ENCODE measurements at regions not wholly inside any gene's neighbourhood (a gene's known extent, or its start where the extent isn't known, plus 50 kb on each side); places are given as distances from the start of the nearest gene placed in this dataset.

DNA sequence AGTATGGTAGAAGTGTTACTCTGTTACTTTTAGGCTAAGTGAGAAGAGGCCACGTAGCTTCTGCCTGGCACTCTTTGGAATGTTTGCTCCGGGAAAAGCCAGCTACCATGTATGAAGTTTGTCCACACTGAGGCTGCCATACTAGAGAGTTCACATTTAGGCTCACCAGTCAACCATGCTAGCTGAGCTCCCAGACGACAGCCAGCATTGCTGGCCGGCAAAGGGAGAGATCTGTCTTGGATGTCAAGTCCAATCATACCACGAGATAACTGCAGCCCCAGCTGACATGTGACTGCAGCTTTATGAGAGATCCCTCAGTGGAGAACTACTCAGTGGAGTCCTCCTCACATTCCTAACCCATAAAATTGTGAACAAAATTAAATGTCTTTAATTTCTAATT, 321.2 kb upstream of the F9 start:
- H3K27me3 ChIP-seq (ENCODE audit: control insufficient read depth, insufficient read depth, low read length), result peaks cover 3% of the 10 kb centered on the region; the same call in 1 of the 2 replicates
- no peaks in the 10 kb centered on the region for H3K36me3 ChIP-seq (ENCODE audit: control insufficient read depth, insufficient read depth, low read length)
- TF ChIP-seq, protein P1, sequence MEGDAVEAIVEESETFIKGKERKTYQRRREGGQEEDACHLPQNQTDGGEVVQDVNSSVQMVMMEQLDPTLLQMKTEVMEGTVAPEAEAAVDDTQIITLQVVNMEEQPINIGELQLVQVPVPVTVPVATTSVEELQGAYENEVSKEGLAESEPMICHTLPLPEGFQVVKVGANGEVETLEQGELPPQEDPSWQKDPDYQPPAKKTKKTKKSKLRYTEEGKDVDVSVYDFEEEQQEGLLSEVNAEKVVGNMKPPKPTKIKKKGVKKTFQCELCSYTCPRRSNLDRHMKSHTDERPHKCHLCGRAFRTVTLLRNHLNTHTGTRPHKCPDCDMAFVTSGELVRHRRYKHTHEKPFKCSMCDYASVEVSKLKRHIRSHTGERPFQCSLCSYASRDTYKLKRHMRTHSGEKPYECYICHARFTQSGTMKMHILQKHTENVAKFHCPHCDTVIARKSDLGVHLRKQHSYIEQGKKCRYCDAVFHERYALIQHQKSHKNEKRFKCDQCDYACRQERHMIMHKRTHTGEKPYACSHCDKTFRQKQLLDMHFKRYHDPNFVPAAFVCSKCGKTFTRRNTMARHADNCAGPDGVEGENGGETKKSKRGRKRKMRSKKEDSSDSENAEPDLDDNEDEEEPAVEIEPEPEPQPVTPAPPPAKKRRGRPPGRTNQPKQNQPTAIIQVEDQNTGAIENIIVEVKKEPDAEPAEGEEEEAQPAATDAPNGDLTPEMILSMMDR (IDR thresholded peaks at IDR 0.05; ENCODE audit: insufficient read depth, low read depth, low read length), result no peak
- no peak overlapping the region for H3K4me3 ChIP-seq (ENCODE audit: low read depth, low read length)
- CTCF ChIA-PET, result no interaction called here
- no peak for DNase-seq (ENCODE audit: low read depth)
- POLR2A ChIA-PET, result no interaction called here

DNA sequence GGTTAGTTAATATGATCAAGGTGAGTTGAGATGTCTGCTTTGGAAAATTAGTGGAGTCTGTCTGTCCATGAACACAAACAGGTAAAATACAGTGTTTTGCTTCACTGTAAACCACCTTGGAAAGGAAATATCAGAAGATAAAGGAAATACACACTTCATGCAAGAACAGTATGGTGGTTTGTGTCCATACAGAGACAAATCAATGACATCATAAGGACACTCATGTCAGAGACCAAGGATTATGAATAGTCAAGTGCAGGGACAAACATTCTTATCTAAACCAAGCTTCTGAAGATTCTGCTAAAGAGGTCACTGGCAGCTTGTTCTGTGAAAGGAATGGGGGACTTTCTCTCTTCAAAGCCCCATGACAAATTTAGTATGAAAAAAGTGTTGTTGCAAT, 322.9 kb upstream of the F9 start:
- peaks cover 8% of the 10 kb centered on the region for H3K27me3 ChIP-seq (ENCODE audit: control insufficient read depth, insufficient read depth, low read length)
- TF ChIP-seq, protein P1 (IDR thresholded peaks at IDR 0.05; ENCODE audit: insufficient read depth, low read depth, low read length), result no peak
- H3K4me3 ChIP-seq (ENCODE audit: low read depth, low read length), result no peak overlapping the region
- ChIA-PET CTCF (no interaction called here), POLR2A (no interaction called here)
- no peak for DNase-seq (ENCODE audit: low read depth)
- H3K36me3 ChIP-seq (ENCODE audit: control insufficient read depth, insufficient read depth, low read length), result no peaks in the 10 kb centered on the region

DNA sequence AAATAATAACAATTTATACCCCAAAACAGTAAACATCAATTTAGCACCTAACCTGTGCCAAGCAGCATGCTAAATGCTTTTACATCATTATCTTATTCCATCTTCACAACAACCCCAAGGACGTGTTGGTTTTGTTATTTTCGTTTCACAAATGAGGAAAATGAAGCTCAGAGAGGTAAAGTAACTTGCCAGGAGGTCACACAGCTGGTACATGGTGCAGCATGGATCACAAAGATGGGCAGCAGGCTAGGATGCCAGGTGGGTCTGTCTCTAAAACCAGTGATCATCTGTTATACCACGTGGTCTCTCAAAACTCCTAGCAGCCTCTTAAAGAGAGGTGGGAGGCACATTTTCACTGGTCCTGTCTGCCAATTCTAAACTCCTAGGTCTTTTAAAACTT, 323.6 kb upstream of the F9 start:
- ChIA-PET POLR2A (no interaction called here), CTCF (no interaction called here)

DNA sequence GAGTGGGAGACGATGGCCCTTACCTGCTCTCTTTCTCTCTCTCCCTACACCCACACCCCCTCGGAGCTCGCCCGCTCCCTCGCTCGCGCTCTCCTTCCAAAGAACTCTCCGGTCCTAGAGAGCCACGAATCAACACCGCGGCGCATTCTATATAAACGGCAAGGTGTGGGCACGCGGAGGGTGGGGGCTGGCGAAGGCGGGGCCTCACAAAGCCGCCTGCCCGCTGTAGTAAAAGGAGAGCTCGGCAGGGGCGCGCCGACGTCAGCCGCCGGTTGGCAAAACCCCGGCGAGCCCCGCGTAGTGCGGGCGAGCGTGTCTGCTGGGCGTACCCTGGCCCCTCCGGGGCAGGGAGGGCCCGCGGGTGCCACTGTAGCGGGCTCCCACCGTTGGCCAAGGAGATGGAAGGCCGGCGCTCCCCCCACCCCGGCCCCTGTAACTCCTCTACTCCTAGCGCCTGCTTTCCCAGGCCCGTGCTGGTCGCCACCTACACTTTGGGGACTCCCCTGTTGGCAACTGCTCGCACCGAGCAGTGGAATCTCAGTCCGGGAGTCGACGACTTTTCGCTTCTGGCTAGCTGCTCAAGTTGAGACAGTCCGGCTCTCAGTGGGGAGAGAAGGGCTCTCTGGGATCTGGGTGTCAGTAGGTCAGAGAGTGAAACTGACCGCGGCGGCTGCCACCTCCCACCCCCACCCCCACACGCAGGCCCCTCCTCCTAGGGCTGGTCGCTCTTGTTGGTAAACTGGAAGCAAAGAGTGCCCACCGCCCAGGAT, 325.5 kb upstream of the F9 start:
- CTCF ChIA-PET, result no interaction called here
- TF ChIP-seq, protein P1 (IDR thresholded peaks at IDR 0.05; ENCODE audit: insufficient read depth, low read depth, low read length), result no peak
- POLR2A ChIA-PET, result no interaction called here

More for the DNA sequence above, 323.6 kb upstream of the F9 start:
- Histone ChIP-seq H3K27me3 (ENCODE audit: control insufficient read depth, insufficient read depth, low read length) (peaks cover 8% of the 10 kb centered on the region), H3K4me3 (ENCODE audit: low read depth, low read length) (no peak overlapping the region), H3K36me3 (ENCODE audit: control insufficient read depth, insufficient read depth, low read length) (no peaks in the 10 kb centered on the region)
- TF ChIP-seq, protein P1 (IDR thresholded peaks at IDR 0.05; ENCODE audit: insufficient read depth, low read depth, low read length), result no peak
- DNase-seq (ENCODE audit: low read depth), result no peak

DNA sequence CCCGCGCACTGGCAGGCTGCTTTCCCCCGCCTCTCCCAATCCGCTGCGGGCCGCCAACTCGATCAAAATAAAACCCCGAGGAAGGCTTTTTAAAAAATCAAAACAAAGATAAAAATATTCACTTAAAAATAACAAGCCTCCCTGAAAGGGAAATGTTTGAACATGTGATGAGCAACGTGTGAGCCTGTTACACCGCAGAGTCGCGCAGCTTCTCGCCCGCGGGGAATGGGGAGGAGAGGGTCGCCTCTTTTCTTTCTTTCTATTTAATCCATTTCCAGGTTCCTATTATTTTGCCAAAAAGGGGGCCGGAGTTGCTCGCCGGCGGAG, 326.0 kb upstream of the F9 start:
- TF ChIP-seq, protein P1 (IDR thresholded peaks at IDR 0.05; ENCODE audit: insufficient read depth, low read depth, low read length), result no peak
- Histone ChIP-seq H3K27me3 (ENCODE audit: control insufficient read depth, insufficient read depth, low read length) (peaks cover 8% of the 10 kb centered on the region), H3K4me3 (ENCODE audit: low read depth, low read length) (peak overlapping the region; percentile 32), H3K36me3 (ENCODE audit: control insufficient read depth, insufficient read depth, low read length) (no peaks in the 10 kb centered on the region)
- DNase-seq (ENCODE audit: low read depth), result no peak
- ChIA-PET CTCF (no interaction called here), POLR2A (no interaction called here)

More for the DNA sequence above, 325.5 kb upstream of the F9 start:
- no peaks in the 10 kb centered on the region for H3K36me3 ChIP-seq (ENCODE audit: control insufficient read depth, insufficient read depth, low read length)
- H3K4me3 ChIP-seq (ENCODE audit: low read depth, low read length), result peak overlapping the region; percentile 32
- no peak for DNase-seq (ENCODE audit: low read depth)
- peaks cover 8% of the 10 kb centered on the region for H3K27me3 ChIP-seq (ENCODE audit: control insufficient read depth, insufficient read depth, low read length)

Data from BJ (cell line).